ENCODE measurements at regions not wholly inside any gene's neighbourhood (a gene's known extent, or its start where the extent isn't known, plus 50 kb on each side); places are given as distances from the start of the nearest gene placed in this dataset.

GRCh38 chr16:62602790-62603189 is 566.6 kb upstream of the CDH8 start:
- no peak for TF ChIP-seq CTCF (IDR thresholded peaks at IDR 0.05; ENCODE audit: poor library complexity, severe bottlenecking)
- no peak for TF ChIP-seq POLR2AphosphoS5 (IDR thresholded peaks at IDR 0.05)
- TF ChIP-seq EZH2 (IDR thresholded peaks at IDR 0.05; ENCODE audit: borderline replicate concordance, insufficient read depth, low read length, poor library complexity, severe bottlenecking) = no peak
- no peak for TF ChIP-seq TAF1 (IDR thresholded peaks at IDR 0.05; ENCODE audit: low read depth)
- no peak for TF ChIP-seq RAD21 (conservative IDR thresholded peaks at IDR 0.05)
- no peak for TF ChIP-seq EP300 (conservative IDR thresholded peaks at IDR 0.05; ENCODE audit: poor library complexity, severe bottlenecking)
- TF ChIP-seq SMC3 (conservative IDR thresholded peaks at IDR 0.05; ENCODE audit: poor library complexity) = no peak
- TF ChIP-seq REST (IDR thresholded peaks at IDR 0.05; ENCODE audit: borderline replicate concordance) = no peak
- no peak for TF ChIP-seq MXI1 (conservative IDR thresholded peaks at IDR 0.05; ENCODE audit: poor library complexity, severe bottlenecking)
